Tibial nerve (tissue), 4 donors: ENCODE measurements at regions not wholly inside any gene's neighbourhood (a gene's known extent, or its start where the extent isn't known, plus 50 kb on each side); places are given as distances from the start of the nearest gene placed in this dataset.

Experiments used
- DNase-seq, 2 donors: peaks; one replicate each; pipeline ENCODE4 v3.0.0-alpha.2; 2019; ENCODE audit warnings: low spot score in 2 of 2
- H3K27ac ChIP-seq, 4 donors: fragments of 200-600 bp; sonication (generic) in 3 of 4; one replicate each; pipeline ENCODE4 v1.5.1; 2017 to 2019; ENCODE audit warnings: mild to moderate bottlenecking in 1 of 4
- H3K27me3 ChIP-seq, 2 donors: fragments of 200-600 bp; sonication (generic) in 1 of 2; one replicate each; pipeline versions ENCODE4 v1.5.1 to v1.6.0; 2017 to 2019
- H3K36me3 ChIP-seq, 3 donors: fragments of 200-600 bp; sonication (generic); one replicate each; pipeline ENCODE4 v1.5.1; 2018 to 2019
- H3K4me1 ChIP-seq, 4 donors: fragments of 200-600 bp; sonication (generic) in 3 of 4; one replicate each; pipeline ENCODE4 v1.5.1; 2017 to 2019
- H3K4me3 ChIP-seq, 4 donors: fragments of 200-600 bp; sonication (generic) in 3 of 4; one replicate each; pipeline ENCODE4 v1.5.1; 2017 to 2019; ENCODE audit warnings: mild to moderate bottlenecking in 1 of 4, moderate library complexity in 1 of 4
- H3K9me3 ChIP-seq, 4 donors: fragments of 200-600 bp; sonication (generic) in 3 of 4; one replicate each; pipeline ENCODE4 v1.5.1; 2017 to 2019
- EP300 ChIP-seq, 2 donors: sonication (generic); formaldehyde crosslinking; IDR thresholded peaks; one replicate each; pipeline ENCODE4 v1.6.1; 2017; ENCODE audit warnings: antibody characterized with exemption in 2 of 2, mild to moderate bottlenecking in 1 of 2
- POLR2A ChIP-seq, 2 donors: fragments of 450-650 bp; IDR thresholded peaks; one replicate each; pipeline ENCODE4 v1.6.1; 2017; ENCODE audit warnings: antibody characterized with exemption in 2 of 2, mild to moderate bottlenecking in 2 of 2, moderate library complexity in 2 of 2
- WGBS, 2 donors: methylation state at CpG; one replicate each; pipeline ENCODE4 v1.1.5; 2018; 5-methylcytosine and 5-hydroxymethylcytosine counted together
- TF ChIP-seq, protein P1 (sequence below), 5 experiments: fragments of 200-600 bp in 3 of 5; fragments of 450-650 bp in 2 of 5; sonication (generic) in 3 of 5; IDR thresholded peaks; one replicate each; pipeline ENCODE4 v1.5.1; 2016 to 2019; ENCODE audit warnings: antibody characterized with exemption in 5 of 5, mild to moderate bottlenecking in 3 of 5, moderate library complexity in 2 of 5

DNA sequence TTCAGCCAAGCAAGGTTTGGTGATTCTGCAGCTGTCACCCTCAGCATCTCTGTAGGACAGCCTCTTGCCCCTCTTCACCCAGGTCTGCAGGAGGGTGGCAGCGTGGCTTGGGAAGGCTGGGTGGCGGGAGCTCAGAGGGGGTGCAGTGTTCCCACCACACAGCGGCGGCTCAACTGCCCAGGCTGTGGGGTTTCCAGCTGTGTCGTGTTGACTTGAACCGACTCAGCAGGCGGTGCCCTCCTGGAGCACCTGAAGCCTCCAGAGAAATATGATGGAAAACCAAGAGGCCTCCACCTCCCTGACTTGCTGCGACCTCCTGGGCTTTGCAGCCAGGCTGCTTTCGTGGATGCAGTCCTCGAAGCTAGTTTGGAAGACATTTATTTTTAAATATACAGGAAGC, 68.0 kb upstream of the KLF6 start:
- DNase-seq: no peak
- peak overlapping the region; percentile 55 to 83 (median 71) for H3K27ac ChIP-seq
- WGBS, 2 donors: 86 to 89% methylated on average over 10 of the region's 10 CpGs

DNA sequence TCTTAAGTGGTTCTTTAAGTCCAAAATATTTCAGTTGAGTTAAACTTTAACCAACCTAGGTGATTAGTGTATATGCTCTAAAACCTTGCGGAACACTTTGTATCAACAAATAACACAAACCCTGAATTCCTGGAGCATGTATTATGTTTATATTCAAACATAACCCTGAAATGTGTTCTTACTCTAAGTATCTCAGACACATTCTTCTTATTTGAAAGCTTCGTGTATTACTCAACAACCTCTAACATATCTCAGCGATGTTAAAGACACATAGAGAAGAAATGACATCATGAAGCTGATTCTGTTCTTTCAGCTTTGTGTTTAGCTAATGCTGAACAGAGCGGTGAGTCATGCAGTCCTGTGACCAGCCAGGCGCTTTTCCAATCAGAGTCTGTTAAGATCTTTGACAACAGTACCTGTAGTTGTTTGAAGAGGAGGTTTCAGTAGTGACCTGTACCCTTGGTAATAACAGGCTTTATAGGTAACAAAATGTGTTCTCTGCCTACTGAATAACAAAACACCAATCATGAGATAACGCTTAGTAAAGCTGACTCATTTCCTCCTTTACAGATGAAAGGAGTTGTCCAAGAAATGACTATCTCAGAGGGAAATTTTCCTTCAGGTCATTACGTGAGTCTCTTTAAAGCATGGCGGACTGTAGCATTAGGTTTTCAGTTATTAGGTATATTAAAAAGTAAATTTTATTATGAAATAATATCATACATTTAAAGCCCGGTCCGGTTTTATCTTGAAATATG, 67.3 kb upstream of the KLF6 start:
- DNase-seq: peak; percentile 63 to 87
- H3K36me3 ChIP-seq: no peaks in the 10 kb centered on the region
- no peaks in the 10 kb centered on the region for H3K9me3 ChIP-seq
- WGBS, 2 donors: 47 to 51% methylated on average over 10 of the region's 10 CpGs
- no peaks in the 10 kb centered on the region for H3K27me3 ChIP-seq
- H3K4me1 ChIP-seq: peaks cover 0 to 33% (median 26%) of the 10 kb centered on the region in 4 donors
- no peak overlapping the region for H3K4me3 ChIP-seq
- TF ChIP-seq EP300 (IDR thresholded peaks at IDR 0.05) (peak; percentile 70 to 93), POLR2A (IDR thresholded peaks at IDR 0.05) (peak in 1 of 2 donors; percentile 12)
- TF ChIP-seq, protein P1, sequence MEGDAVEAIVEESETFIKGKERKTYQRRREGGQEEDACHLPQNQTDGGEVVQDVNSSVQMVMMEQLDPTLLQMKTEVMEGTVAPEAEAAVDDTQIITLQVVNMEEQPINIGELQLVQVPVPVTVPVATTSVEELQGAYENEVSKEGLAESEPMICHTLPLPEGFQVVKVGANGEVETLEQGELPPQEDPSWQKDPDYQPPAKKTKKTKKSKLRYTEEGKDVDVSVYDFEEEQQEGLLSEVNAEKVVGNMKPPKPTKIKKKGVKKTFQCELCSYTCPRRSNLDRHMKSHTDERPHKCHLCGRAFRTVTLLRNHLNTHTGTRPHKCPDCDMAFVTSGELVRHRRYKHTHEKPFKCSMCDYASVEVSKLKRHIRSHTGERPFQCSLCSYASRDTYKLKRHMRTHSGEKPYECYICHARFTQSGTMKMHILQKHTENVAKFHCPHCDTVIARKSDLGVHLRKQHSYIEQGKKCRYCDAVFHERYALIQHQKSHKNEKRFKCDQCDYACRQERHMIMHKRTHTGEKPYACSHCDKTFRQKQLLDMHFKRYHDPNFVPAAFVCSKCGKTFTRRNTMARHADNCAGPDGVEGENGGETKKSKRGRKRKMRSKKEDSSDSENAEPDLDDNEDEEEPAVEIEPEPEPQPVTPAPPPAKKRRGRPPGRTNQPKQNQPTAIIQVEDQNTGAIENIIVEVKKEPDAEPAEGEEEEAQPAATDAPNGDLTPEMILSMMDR (IDR thresholded peaks at IDR 0.05): no peak
- peak overlapping the region; percentile 55 to 83 (median 71) for H3K27ac ChIP-seq

More for the DNA sequence above, 68.0 kb upstream of the KLF6 start:
- Histone ChIP-seq H3K9me3 (no peaks in the 10 kb centered on the region), H3K36me3 (no peaks in the 10 kb centered on the region), H3K27me3 (no peaks in the 10 kb centered on the region), H3K4me3 (no peak overlapping the region), H3K4me1 (peaks cover 0 to 33% (median 26%) of the 10 kb centered on the region in 4 donors)
- TF ChIP-seq POLR2A (IDR thresholded peaks at IDR 0.05): no peak

DNA sequence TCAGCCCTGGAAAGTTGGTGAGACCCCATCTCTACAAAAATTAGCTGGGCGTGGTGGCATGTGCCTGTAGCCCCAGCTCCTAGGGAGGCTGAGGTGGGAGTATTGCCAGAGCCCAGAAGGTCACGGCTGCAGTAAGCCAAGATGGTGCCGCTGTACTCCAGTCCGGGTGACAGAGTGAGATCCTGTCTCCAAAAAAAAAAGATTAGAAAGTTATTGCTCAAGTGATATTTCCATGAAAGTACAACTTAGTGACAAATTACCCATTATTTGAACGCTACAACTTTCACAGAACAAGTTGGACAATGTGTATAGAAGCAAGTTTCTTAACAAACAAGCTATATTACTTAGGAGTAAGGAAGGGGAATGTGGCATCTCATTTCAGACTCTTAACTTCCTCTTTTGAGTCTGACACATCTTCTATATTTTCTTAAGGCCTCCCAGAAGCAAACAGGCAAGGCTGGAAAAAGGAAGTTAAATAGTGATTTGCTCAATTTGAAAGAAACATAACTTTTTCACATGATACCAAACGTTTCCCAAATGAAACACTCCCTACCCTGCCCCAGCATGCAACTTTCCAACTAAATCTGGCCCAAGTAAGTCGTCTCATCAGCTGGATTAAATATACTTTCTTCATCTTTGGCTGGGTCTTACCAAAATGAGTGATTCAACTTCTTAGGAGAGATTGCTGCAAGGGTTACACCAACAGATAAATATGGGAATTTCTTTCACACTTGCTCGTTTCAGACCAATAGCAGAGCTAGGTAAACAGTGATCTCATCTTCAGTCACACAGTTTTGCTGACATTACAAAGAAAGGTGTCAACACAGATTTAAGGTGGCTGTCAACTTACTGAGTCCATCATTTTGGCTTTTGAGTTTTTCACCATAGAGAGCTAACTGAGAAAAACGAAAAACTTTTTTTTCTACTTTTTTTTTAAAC, 66.3 kb upstream of the KLF6 start:
- Histone ChIP-seq H3K27me3 (no peaks in the 10 kb centered on the region), H3K27ac (peak overlapping the region; percentile 55 to 83 (median 71)), H3K9me3 (no peaks in the 10 kb centered on the region), H3K36me3 (no peaks in the 10 kb centered on the region), H3K4me3 (no peak overlapping the region), H3K4me1 (peaks cover 0 to 33% (median 26%) of the 10 kb centered on the region in 4 donors)
- WGBS, 2 donors: 64 to 66% methylated on average over 9 of the region's 9 CpGs
- no peak for TF ChIP-seq POLR2A (IDR thresholded peaks at IDR 0.05)
- TF ChIP-seq EP300 (IDR thresholded peaks at IDR 0.05): peak; percentile 63 to 90
- TF ChIP-seq, protein P1 (IDR thresholded peaks at IDR 0.05): no peak
- DNase-seq: peak in 1 of 2 donors; percentile 34

DNA sequence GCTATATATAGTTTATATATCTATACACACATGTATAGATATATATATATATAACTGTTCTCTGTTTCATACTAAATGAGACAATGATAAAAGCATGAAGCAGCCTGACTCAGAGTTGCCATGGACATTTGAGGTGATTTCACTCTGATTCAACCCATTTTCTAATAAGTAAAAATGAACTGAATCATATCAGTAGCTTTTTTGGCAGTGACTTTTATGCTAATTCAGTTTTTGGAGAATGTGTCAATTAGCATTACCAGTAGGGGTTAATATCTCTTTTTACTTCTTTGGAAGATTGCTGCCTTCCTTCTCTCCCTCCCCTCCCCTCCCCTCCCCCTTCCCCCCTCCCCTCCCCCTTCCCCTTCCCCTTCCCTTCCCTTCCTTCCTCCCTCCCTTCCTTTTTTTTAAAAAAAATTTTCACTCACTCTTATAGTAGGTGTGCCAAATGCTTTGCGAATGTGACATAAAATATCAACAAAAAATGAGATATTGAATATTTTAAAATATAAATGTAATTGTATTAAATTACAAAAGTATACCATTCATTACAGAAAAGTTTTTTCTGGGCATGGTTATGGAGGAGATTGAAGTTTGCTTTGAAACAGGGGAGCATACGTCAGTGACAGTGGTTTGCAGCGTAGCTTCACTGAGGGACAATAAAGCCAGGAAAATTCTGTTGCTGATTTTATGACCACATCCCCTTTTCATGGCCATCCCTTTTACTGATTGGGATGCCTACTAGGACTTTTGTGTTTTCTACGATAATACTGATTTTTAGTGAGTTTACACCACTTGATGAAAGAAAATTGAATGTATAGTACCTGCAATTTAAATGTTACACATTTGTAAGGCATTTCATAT, 64.0 kb upstream of the KLF6 start:
- H3K27ac ChIP-seq: peak overlapping the region in 2 of 4 donors; percentile 1 to 82
- WGBS, 2 donors: 86 to 89% methylated on average over 4 of the region's 4 CpGs

More for the DNA sequence above, 64.0 kb upstream of the KLF6 start:
- Histone ChIP-seq H3K4me1 (peaks cover 0 to 32% (median 26%) of the 10 kb centered on the region in 4 donors), H3K4me3 (no peak overlapping the region), H3K27me3 (no peaks in the 10 kb centered on the region), H3K36me3 (no peaks in the 10 kb centered on the region), H3K9me3 (no peaks in the 10 kb centered on the region)
- DNase-seq: no peak
- TF ChIP-seq EP300 (IDR thresholded peaks at IDR 0.05) (no peak), POLR2A (IDR thresholded peaks at IDR 0.05) (no peak)
- TF ChIP-seq, protein P1 (IDR thresholded peaks at IDR 0.05): no peak
